Activated CD4-positive, alpha-beta T cell treated with anti-CD3 and anti-CD28 coated beads, Interleukin-2, amount 10 ng/mL, durations not matched to agents 24 days and 14 days (primary cell): ENCODE measurements at regions not wholly inside any gene's neighbourhood (a gene's known extent, or its start where the extent isn't known, plus 50 kb on each side); places are given as distances from the start of the nearest gene placed in this dataset.

Experiments
- DNase-seq: peaks from one replicate; pipeline ENCODE4 v3.0.0; 2022
- H3K27ac Mint-ChIP-seq: one replicate; pipeline ENCODE4 v1.8.0; 2022; ENCODE audit warnings: mild to moderate bottlenecking, mixed read lengths
- H3K27me3 Mint-ChIP-seq: one replicate; pipeline ENCODE4 v1.8.0; 2022; ENCODE audit warnings: mixed read lengths
- H3K36me3 Mint-ChIP-seq: one replicate; pipeline ENCODE4 v1.8.0; 2022; ENCODE audit warnings: low read depth, mild to moderate bottlenecking, mixed read lengths
- H3K4me1 Mint-ChIP-seq: one replicate; pipeline ENCODE4 v1.8.0; 2021; ENCODE audit warnings: mixed read lengths
- H3K4me3 Mint-ChIP-seq: one replicate; pipeline ENCODE4 v1.8.0; 2022; ENCODE audit warnings: mild to moderate bottlenecking, moderate library complexity, mixed read lengths
- H3K9me3 Mint-ChIP-seq: one replicate; pipeline ENCODE4 v1.8.0; 2021; ENCODE audit warnings: mixed read lengths
- intact Hi-C: fragments of 100-400 bp; cut with micrococcal nuclease; formaldehyde crosslinking; loops from one replicate; pipeline ENCODE4 v1.15.1; 2023

DNA sequence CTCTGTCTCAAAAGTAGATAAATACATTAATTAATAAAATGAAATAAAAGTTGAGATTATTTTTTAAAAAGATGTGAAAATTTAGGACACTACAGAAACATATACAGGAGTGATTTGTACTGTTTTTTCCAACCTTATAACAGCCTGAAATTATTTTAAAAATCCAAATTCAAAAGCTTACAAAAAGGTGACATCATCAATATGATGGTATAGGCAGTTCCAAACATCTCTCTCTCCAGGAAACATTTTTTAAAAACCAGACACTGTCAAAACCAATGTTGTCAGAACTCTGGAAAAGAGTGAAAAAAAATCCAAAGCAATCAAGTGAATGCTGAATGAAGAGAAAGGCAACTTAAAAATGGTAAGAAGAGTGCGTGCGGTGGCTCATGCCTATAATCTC, 76.7 kb downstream of the HHEX start:
- Mint-ChIP-seq H3K9me3 (peaks cover 10% of the 10 kb centered on the region), H3K4me1 (no peaks in the 10 kb centered on the region), H3K36me3 (no peaks in the 10 kb centered on the region), H3K27ac (no peak overlapping the region), H3K27me3 (peaks cover 29% of the 10 kb centered on the region), H3K4me3 (no peak overlapping the region)
- DNase-seq: no peak
- intact Hi-C loops: no loop called here

DNA sequence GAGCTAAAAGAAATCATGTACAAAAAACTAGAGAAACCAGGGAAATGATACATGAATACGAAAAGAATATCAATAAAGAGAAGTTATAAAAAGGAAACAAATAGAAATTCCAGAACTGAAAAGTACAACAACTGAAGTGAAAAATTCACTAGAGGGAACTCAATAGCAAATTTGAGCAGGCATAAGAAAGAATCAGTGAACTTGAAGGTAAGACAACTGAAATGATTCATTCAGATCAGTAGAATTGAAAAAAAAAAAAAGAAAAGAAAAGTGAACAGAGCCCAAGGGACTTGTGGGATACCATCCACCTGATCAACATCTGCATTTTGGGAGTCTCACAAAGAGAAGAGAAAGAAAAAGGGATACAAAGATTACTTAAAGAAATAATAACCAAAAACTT, 78.3 kb downstream of the HHEX start:
- peaks cover 30% of the 10 kb centered on the region for H3K27me3 Mint-ChIP-seq

DNA sequence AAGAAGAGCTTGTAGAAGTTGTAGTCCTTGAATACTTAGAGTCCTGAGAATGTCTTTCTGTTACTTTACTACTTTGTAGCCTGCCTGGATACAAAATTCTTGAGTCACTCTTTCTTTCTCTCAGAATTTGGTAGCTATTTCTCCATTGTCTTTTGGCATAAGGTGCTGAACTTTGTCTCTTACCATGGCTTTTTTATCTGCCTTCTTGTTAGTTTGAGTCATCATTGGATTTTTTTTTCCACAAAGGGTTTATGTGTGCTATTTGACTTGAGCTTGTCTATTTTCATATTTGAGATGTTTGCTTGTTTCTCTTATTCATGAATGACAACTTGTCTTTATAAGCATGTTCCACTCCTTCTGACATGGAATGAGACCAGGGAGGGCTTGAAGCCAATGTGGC, 74.5 kb upstream of the EXOC6 start:
- Mint-ChIP-seq H3K9me3 (no peaks in the 10 kb centered on the region), H3K27ac (no peak overlapping the region), H3K27me3 (peaks cover 39% of the 10 kb centered on the region)

More for the DNA sequence above, 78.3 kb downstream of the HHEX start:
- H3K9me3 Mint-ChIP-seq: peaks cover 10% of the 10 kb centered on the region
- intact Hi-C loops: no loop called here
- H3K4me1 Mint-ChIP-seq: no peaks in the 10 kb centered on the region
- H3K4me3 Mint-ChIP-seq: no peak overlapping the region
- no peaks in the 10 kb centered on the region for H3K36me3 Mint-ChIP-seq
- H3K27ac Mint-ChIP-seq: no peak overlapping the region
- DNase-seq: no peak

DNA sequence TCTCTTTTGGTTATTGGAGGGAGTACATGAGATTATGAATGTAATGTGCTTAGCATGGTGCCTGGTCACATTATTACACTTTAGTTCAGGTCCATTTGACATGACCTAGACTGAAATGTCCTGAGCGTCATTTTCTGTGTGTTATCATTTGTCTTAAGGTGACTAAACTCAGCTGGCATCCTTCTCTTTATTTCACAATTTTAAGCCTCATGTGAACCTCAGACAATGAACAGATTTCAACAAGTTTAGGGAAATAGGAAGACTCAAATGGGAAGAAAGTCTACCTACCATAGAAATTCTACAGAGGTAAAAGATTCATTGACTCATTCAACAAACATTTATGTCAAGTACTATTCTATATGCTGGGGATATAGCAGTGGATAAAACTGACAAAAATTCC, 70.2 kb upstream of the EXOC6 start:
- Mint-ChIP-seq H3K27ac (no peak overlapping the region), H3K36me3 (no peaks in the 10 kb centered on the region), H3K27me3 (peaks cover 41% of the 10 kb centered on the region), H3K4me3 (no peak overlapping the region), H3K4me1 (no peaks in the 10 kb centered on the region), H3K9me3 (no peaks in the 10 kb centered on the region)
- no peak for DNase-seq
- intact Hi-C loops: no loop called here

More for the DNA sequence above, 74.5 kb upstream of the EXOC6 start:
- no peaks in the 10 kb centered on the region for H3K4me1 Mint-ChIP-seq
- H3K36me3 Mint-ChIP-seq: no peaks in the 10 kb centered on the region
- intact Hi-C loops: no loop called here
- H3K4me3 Mint-ChIP-seq: no peak overlapping the region
- DNase-seq: no peak

DNA sequence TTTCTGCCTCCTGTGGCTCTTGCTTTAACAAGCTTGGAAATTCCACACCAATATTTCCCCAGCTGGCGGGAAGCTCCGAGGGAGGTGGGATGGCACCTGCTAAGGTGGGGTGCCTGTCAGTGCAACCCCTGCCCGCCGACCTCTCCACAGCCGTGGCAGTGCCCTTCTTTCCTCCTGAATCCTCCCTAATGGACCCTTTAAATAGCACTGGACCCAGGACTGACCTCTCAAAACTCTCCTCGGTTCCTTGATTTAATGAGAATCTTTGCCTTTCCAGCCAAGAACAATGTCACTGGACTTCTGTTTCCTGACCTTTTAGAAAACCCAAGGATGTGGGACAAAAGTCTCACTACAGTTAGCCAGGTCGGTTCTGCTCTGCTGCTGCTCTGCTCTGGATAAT, 63.2 kb upstream of the EXOC6 start:
- H3K4me1 Mint-ChIP-seq: no peaks in the 10 kb centered on the region
- H3K9me3 Mint-ChIP-seq: no peaks in the 10 kb centered on the region
- intact Hi-C loops: no loop called here
- H3K4me3 Mint-ChIP-seq: no peak overlapping the region
- no peaks in the 10 kb centered on the region for H3K36me3 Mint-ChIP-seq
- DNase-seq: no peak
- peaks cover 15% of the 10 kb centered on the region for H3K27me3 Mint-ChIP-seq
- no peak overlapping the region for H3K27ac Mint-ChIP-seq

DNA sequence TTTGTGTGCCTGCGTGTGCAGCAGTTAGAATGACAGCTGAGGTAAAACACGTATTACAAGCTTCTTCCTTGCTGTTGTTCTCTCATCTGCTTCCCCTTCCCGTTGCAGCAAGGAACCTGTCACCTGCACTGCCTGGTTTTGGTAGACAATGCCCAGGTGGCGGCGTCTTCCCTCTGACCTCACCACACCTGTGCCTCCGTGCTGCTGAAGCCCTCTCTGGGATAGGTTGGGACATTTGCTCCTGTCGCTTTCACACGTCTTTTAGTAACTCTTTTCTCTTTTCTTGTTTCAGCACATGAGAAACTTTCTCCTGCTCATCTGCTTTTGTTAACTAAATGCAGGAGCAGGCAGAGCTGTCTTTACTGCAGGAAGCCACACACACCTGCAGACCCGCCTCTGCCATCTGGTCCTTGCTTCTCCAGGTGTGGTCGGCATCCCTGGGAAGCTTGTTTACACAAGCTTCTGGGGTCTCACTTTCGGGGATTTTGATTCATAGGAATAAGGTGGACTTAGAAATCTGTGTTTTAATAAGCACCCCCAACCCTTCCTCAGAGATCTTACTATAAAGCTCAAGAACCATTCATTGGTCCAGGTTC, 60.7 kb upstream of the EXOC6 start:
- Mint-ChIP-seq H3K4me1 (no peaks in the 10 kb centered on the region), H3K27me3 (peaks cover 17% of the 10 kb centered on the region), H3K4me3 (no peak overlapping the region), H3K9me3 (no peaks in the 10 kb centered on the region), H3K36me3 (no peaks in the 10 kb centered on the region), H3K27ac (no peak overlapping the region)
- intact Hi-C loops: no loop called here
- DNase-seq: no peak

DNA sequence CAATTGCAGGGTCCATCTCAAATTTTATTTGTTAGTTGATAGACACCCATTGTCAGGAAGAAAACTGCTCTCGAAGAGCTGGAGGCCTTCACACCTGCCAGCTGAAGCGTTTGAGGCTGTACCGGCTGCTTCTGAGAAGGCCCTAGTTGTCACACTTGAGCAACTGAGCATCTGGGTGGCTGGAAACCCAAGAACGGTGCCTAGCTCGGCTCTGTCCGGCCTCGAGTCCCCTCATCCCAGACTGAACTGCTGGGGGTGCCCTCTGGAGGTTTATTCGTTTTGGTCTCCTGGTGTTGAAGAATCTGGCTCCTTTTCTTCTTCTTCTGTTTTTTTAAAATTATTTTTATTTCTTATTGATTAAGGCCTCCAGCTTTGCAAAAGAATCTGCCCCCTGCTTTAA, 59.3 kb upstream of the EXOC6 start:
- intact Hi-C loops: no loop called here
- no peak overlapping the region for H3K27ac Mint-ChIP-seq
- no peaks in the 10 kb centered on the region for H3K9me3 Mint-ChIP-seq
- H3K27me3 Mint-ChIP-seq: peaks cover 20% of the 10 kb centered on the region
- H3K36me3 Mint-ChIP-seq: no peaks in the 10 kb centered on the region
- DNase-seq: no peak
- H3K4me3 Mint-ChIP-seq: no peak overlapping the region
- H3K4me1 Mint-ChIP-seq: no peaks in the 10 kb centered on the region

DNA sequence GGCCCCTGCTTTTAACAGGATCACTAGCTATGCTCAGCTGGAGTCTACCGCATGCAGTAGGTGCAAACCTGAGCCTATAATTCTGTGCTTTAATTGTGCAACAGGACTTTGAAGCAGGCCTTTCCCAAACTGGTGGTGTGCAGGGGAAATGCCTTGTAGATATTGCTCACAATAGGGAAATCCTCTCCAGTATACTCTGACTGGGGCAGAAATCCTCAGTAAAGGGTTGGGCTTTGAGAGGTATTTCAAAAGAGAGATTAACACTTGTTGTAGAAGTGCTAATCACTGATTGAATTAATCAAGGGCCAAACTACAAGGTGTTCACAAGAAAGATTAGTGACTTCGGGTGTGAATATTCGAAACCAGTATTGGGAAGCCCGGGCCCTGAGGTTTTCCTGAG, 58.5 kb upstream of the EXOC6 start:
- no peak overlapping the region for H3K4me3 Mint-ChIP-seq
- intact Hi-C loops: no loop called here
- no peaks in the 10 kb centered on the region for H3K4me1 Mint-ChIP-seq
- no peaks in the 10 kb centered on the region for H3K9me3 Mint-ChIP-seq
- H3K27ac Mint-ChIP-seq: no peak overlapping the region
- peaks cover 25% of the 10 kb centered on the region for H3K27me3 Mint-ChIP-seq
- DNase-seq: no peak
- no peaks in the 10 kb centered on the region for H3K36me3 Mint-ChIP-seq

DNA sequence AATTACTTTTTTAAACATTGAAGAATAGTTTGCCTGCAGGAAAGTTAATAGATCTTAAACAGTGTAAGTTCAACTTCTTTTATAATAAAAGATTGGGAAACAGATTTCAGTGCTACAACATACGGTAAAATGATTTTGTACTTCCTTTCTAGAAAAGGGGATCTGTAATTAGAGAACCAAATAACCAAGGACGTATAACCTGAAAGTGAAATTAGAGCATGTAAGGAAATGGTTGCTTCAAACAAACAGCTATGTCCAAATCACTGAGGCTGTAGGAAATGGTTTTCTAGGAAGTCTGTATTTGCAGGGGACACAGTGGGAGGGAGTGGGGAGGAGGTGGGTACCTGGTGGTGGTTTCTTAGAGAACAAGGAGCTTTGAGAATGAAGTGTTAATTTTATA, 57.9 kb upstream of the EXOC6 start:
- Mint-ChIP-seq H3K27me3 (peaks cover 27% of the 10 kb centered on the region), H3K9me3 (no peaks in the 10 kb centered on the region), H3K4me3 (no peak overlapping the region), H3K27ac (no peak overlapping the region), H3K4me1 (no peaks in the 10 kb centered on the region), H3K36me3 (no peaks in the 10 kb centered on the region)
- DNase-seq: no peak
- intact Hi-C loops: no loop called here

DNA sequence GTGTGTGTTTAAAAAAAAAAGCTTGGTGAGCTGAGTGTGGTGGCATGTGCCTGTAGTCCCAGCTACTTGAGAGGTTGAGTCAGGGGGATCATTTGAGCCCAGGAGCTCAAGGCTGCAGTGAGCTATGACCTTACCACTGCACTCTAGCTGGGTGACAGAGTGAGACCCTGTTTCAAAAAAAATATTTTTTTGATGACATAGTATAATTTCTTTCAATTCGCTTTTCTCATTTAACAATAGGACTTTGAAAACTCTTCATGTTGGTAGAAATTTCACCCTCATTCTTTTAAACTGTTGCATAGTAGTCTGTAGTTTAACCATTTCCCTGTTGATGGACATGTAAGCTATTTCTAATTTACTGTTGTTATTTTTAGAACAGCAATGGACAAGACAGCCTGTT, 55.7 kb upstream of the EXOC6 start:
- H3K27ac Mint-ChIP-seq: no peak overlapping the region
- intact Hi-C loops: no loop called here
- DNase-seq: no peak
- H3K9me3 Mint-ChIP-seq: no peaks in the 10 kb centered on the region
- no peak overlapping the region for H3K4me3 Mint-ChIP-seq
- H3K4me1 Mint-ChIP-seq: no peaks in the 10 kb centered on the region
- peaks cover 37% of the 10 kb centered on the region for H3K27me3 Mint-ChIP-seq
- no peaks in the 10 kb centered on the region for H3K36me3 Mint-ChIP-seq
